ENCODE measurements at regions not wholly inside any gene's neighbourhood (a gene's known extent, or its start where the extent isn't known, plus 50 kb on each side); places are given as distances from the start of the nearest gene placed in this dataset.

DNA sequence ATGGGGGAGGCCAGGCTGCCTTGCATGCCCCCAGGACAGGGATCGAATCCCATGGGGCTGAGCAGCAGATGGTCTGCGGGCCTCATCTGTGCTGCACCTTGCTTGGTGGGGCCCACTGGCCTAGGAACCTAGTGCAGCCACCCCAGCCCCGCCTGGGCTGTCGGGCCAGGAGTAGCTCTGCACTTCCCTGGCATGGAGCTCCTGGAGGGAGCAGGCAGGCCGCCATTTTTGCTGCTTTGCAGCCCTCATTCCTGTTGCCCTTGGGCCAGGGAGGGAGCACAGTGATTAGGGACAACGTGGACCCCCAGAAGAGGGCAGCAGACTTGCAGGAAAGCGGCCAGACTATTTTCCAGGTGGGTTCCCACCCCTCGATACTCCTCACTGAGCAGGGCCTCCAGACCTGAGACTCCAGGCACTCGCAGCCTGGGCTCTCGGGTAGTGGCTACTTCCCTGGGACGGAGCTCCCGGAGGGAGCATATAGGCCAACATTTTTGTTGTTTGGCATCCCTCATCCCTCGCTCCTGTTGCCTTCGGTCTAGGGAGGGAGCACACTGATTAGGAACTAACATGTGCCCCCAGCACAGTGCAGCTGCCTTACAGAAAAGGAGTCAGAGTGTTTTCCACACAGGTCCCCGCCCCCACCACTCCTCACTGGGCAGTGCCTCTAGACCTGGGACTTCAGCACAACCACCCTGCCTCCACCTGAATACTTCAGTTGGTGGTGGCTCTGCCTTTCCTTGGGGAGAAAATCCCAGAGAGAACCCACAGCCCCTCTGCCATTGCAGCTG, 99.5 kb downstream of the MAIP1 start:
- H3K4me3 ChIP-seq (ENCODE audit: insufficient read length, low read depth), result no peak overlapping the region
- no peak overlapping the region for H3K9ac ChIP-seq (ENCODE audit: insufficient read length, low read depth)
- peaks cover 25% of the 10 kb centered on the region for H3K9me3 ChIP-seq (ENCODE audit: insufficient read depth, low read length)
- H3K36me3 ChIP-seq (ENCODE audit: insufficient read depth, insufficient read length, low read length), result no peaks in the 10 kb centered on the region
- TF ChIP-seq YY1 (IDR thresholded peaks at IDR 0.05; ENCODE audit: insufficient read depth, insufficient read length) (no peak), SUZ12 (IDR thresholded peaks at IDR 0.05; ENCODE audit: extremely low read depth, insufficient read depth, insufficient read length) (no peak), ZNF274 (IDR thresholded peaks at IDR 0.05; ENCODE audit: low read depth, low read length) (no peak)
- DNase-seq (ENCODE audit: low read depth, low spot score), result peak; percentile 18
- no peaks in the 10 kb centered on the region for H3K27me3 ChIP-seq (ENCODE audit: insufficient read depth, insufficient read length)
- H3K4me1 ChIP-seq (ENCODE audit: insufficient read depth, insufficient read length), result no peaks in the 10 kb centered on the region

DNA sequence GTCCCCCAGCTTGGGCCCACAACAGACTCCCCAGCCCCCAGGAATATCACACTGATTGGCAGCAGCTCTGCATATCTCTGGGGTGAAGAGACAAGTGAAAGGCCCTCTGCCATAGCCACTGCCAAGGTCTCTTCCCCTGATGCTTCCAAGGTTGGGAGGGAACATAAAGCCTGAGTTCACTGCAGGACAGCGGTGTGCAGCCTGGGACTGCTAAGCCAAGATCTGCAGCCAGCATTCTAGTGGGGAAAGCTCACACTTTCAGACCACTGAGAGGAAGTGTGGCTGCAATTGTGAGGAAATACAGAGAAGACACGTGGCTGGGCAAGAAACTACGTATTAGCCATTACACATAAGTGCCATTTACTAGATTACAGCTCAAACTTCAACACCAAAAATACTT, 100.7 kb downstream of the MAIP1 start:
- H3K27me3 ChIP-seq (ENCODE audit: insufficient read depth, insufficient read length), result no peaks in the 10 kb centered on the region
- TF ChIP-seq SUZ12 (IDR thresholded peaks at IDR 0.05; ENCODE audit: extremely low read depth, insufficient read depth, insufficient read length) (no peak), ZNF274 (IDR thresholded peaks at IDR 0.05; ENCODE audit: low read depth, low read length) (no peak), YY1 (IDR thresholded peaks at IDR 0.05; ENCODE audit: insufficient read depth, insufficient read length) (no peak)
- H3K36me3 ChIP-seq (ENCODE audit: insufficient read depth, insufficient read length, low read length), result no peaks in the 10 kb centered on the region
- no peak for DNase-seq (ENCODE audit: low read depth, low spot score)
- no peak overlapping the region for H3K4me3 ChIP-seq (ENCODE audit: insufficient read length, low read depth)
- H3K4me1 ChIP-seq (ENCODE audit: insufficient read depth, insufficient read length), result no peaks in the 10 kb centered on the region
- H3K9me3 ChIP-seq (ENCODE audit: insufficient read depth, low read length), result peaks cover 25% of the 10 kb centered on the region
- H3K9ac ChIP-seq (ENCODE audit: insufficient read length, low read depth), result no peak overlapping the region

DNA sequence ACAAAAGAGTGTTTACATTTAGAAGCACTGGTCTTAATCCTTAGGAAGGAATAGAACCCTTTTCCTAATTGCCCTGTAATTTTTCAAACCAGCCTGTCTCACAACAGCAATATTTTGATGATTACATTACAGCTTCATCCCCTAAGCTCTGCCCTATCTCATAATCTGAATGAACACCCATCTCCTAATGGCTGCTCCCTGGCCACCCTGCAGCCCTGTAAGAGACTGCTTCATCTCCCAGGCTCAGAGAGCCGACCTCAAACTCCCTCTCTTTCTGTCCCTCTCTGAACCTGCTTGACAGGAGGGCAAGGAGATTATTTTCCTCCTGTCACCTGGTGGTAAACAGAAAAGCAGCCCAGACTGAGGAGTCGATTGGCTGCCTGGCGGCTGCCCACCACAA, 107.8 kb downstream of the MAIP1 start:
- no peaks in the 10 kb centered on the region for H3K4me1 ChIP-seq (ENCODE audit: insufficient read depth, insufficient read length)
- H3K4me3 ChIP-seq (ENCODE audit: insufficient read length, low read depth), result no peak overlapping the region
- no peak for DNase-seq (ENCODE audit: low read depth, low spot score)
- H3K36me3 ChIP-seq (ENCODE audit: insufficient read depth, insufficient read length, low read length), result no peaks in the 10 kb centered on the region
- no peak overlapping the region for H3K9ac ChIP-seq (ENCODE audit: insufficient read length, low read depth)
- no peak for TF ChIP-seq ZNF274 (IDR thresholded peaks at IDR 0.05; ENCODE audit: low read depth, low read length)
- no peak for TF ChIP-seq SUZ12 (IDR thresholded peaks at IDR 0.05; ENCODE audit: extremely low read depth, insufficient read depth, insufficient read length)
- no peak for TF ChIP-seq YY1 (IDR thresholded peaks at IDR 0.05; ENCODE audit: insufficient read depth, insufficient read length)
- 0 out of 2 replicates have a peak, but pooled peaks cover 4% of the 10 kb centered on the region for H3K9me3 ChIP-seq (ENCODE audit: insufficient read depth, low read length)
- H3K27me3 ChIP-seq (ENCODE audit: insufficient read depth, insufficient read length), result no peaks in the 10 kb centered on the region

DNA sequence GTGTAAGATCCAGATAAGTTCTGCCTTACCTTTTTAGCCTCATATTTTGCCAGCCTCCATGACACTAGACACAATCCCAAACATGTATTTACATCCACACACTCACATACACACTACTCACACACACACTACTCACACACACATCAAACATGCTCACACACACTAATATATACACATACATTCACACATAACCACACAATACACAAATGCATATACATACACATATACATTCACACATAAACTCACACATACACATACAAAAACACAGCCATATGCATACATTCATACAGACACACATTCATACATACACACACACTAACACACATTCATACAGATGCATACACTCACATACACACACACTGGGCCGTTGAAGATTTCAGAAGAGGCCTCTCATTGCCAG, 109.5 kb downstream of the MAIP1 start:
- no peak overlapping the region for H3K9ac ChIP-seq (ENCODE audit: insufficient read length, low read depth)

DNA sequence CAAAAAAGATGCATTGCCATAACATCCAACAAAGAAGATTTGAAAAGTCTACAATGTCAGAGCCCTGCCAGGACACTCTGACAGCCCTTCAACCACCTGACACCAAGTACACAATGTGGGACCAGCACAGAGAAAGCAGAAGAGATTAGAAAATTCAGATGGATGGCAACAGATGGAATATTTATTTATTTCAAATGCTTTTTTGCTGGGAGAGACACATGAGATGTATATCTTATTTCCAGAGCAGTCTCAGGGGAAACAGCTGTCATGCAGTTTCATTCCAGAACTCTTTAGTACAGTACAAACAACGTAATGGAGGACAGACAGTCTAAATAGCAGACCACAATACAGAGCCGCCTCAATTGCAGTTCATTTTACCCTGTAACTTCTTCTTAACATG, 110.1 kb downstream of the MAIP1 start:
- no peak overlapping the region for H3K4me3 ChIP-seq (ENCODE audit: insufficient read length, low read depth)
- H3K9ac ChIP-seq (ENCODE audit: insufficient read length, low read depth), result no peak overlapping the region
- no peaks in the 10 kb centered on the region for H3K9me3 ChIP-seq (ENCODE audit: insufficient read depth, low read length)
- H3K27me3 ChIP-seq (ENCODE audit: insufficient read depth, insufficient read length), result no peaks in the 10 kb centered on the region
- TF ChIP-seq YY1 (IDR thresholded peaks at IDR 0.05; ENCODE audit: insufficient read depth, insufficient read length) (no peak), ZNF274 (IDR thresholded peaks at IDR 0.05; ENCODE audit: low read depth, low read length) (no peak), SUZ12 (IDR thresholded peaks at IDR 0.05; ENCODE audit: extremely low read depth, insufficient read depth, insufficient read length) (no peak)
- no peak for DNase-seq (ENCODE audit: low read depth, low spot score)
- no peaks in the 10 kb centered on the region for H3K4me1 ChIP-seq (ENCODE audit: insufficient read depth, insufficient read length)
- H3K36me3 ChIP-seq (ENCODE audit: insufficient read depth, insufficient read length, low read length), result no peaks in the 10 kb centered on the region

More for the DNA sequence above, 109.5 kb downstream of the MAIP1 start:
- H3K27me3 ChIP-seq (ENCODE audit: insufficient read depth, insufficient read length), result no peaks in the 10 kb centered on the region
- H3K4me1 ChIP-seq (ENCODE audit: insufficient read depth, insufficient read length), result no peaks in the 10 kb centered on the region
- H3K4me3 ChIP-seq (ENCODE audit: insufficient read length, low read depth), result no peak overlapping the region
- H3K36me3 ChIP-seq (ENCODE audit: insufficient read depth, insufficient read length, low read length), result no peaks in the 10 kb centered on the region
- TF ChIP-seq SUZ12 (IDR thresholded peaks at IDR 0.05; ENCODE audit: extremely low read depth, insufficient read depth, insufficient read length) (no peak), ZNF274 (IDR thresholded peaks at IDR 0.05; ENCODE audit: low read depth, low read length) (no peak), YY1 (IDR thresholded peaks at IDR 0.05; ENCODE audit: insufficient read depth, insufficient read length) (no peak)
- no peaks in the 10 kb centered on the region for H3K9me3 ChIP-seq (ENCODE audit: insufficient read depth, low read length)
- no peak for DNase-seq (ENCODE audit: low read depth, low spot score)

DNA sequence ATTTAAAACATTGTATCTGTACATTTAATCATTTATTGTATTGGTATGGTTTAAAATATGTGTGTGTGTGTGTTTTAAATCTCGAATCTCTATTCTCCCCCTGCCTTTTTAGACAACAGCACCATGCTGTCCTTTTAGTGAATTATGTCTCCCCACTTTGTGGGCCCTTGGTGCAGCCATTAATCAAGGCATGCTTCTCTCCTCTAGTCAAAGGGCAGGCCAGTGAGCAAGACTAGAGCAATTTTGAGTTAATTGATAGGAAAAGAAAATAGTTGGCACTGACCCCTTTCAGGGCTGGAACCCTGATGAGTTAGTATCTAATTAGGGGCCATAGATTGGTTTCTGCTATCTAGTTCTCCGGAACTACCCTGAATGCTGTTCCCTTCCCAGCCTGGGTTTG, 111.0 kb downstream of the MAIP1 start:
- no peaks in the 10 kb centered on the region for H3K36me3 ChIP-seq (ENCODE audit: insufficient read depth, insufficient read length, low read length)
- DNase-seq (ENCODE audit: low read depth, low spot score), result no peak
- no peaks in the 10 kb centered on the region for H3K27me3 ChIP-seq (ENCODE audit: insufficient read depth, insufficient read length)
- no peaks in the 10 kb centered on the region for H3K4me1 ChIP-seq (ENCODE audit: insufficient read depth, insufficient read length)
- TF ChIP-seq YY1 (IDR thresholded peaks at IDR 0.05; ENCODE audit: insufficient read depth, insufficient read length) (no peak), SUZ12 (IDR thresholded peaks at IDR 0.05; ENCODE audit: extremely low read depth, insufficient read depth, insufficient read length) (no peak), ZNF274 (IDR thresholded peaks at IDR 0.05; ENCODE audit: low read depth, low read length) (no peak)
- H3K4me3 ChIP-seq (ENCODE audit: insufficient read length, low read depth), result no peak overlapping the region
- H3K9ac ChIP-seq (ENCODE audit: insufficient read length, low read depth), result no peak overlapping the region
- H3K9me3 ChIP-seq (ENCODE audit: insufficient read depth, low read length), result no peaks in the 10 kb centered on the region

DNA sequence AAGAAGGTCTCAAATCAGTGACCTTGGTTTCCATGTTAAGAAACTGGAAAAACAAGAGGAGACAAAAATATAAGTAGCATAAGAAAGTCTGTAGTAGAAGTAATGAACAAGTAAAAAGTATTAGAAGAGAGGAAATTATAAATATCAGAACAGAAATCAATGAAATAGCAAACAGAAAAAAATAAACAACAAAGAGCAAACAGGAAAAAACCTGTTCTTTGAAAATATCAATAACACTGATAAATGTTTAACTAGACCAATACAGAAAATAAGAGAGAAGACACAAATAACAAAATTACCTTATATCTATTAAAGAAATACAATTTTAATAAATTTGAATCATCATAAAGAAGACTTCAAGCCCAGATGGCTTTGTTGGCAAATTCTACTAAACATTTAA, 113.3 kb downstream of the MAIP1 start:
- Histone ChIP-seq H3K4me1 (ENCODE audit: insufficient read depth, insufficient read length) (no peaks in the 10 kb centered on the region), H3K9me3 (ENCODE audit: insufficient read depth, low read length) (no peaks in the 10 kb centered on the region), H3K9ac (ENCODE audit: insufficient read length, low read depth) (no peak overlapping the region), H3K4me3 (ENCODE audit: insufficient read length, low read depth) (no peak overlapping the region), H3K36me3 (ENCODE audit: insufficient read depth, insufficient read length, low read length) (no peaks in the 10 kb centered on the region), H3K27me3 (ENCODE audit: insufficient read depth, insufficient read length) (no peaks in the 10 kb centered on the region)
- no peak for DNase-seq (ENCODE audit: low read depth, low spot score)
- TF ChIP-seq SUZ12 (IDR thresholded peaks at IDR 0.05; ENCODE audit: extremely low read depth, insufficient read depth, insufficient read length), result no peak
- TF ChIP-seq ZNF274 (IDR thresholded peaks at IDR 0.05; ENCODE audit: low read depth, low read length), result no peak
- TF ChIP-seq YY1 (IDR thresholded peaks at IDR 0.05; ENCODE audit: insufficient read depth, insufficient read length), result no peak
